OCI-LY1 (cell line): ENCODE measurements at regions not wholly inside any gene's neighbourhood (a gene's known extent, or its start where the extent isn't known, plus 50 kb on each side); places are given as distances from the start of the nearest gene placed in this dataset.

Source experiments
- EZH2 ChIP-seq: fragments of 200-600 bp; sonication (generic), shearing (Covaris generic); IDR thresholded peaks from 2 replicates; pipeline ENCODE4 v1.8.0; 2017; ENCODE audit warnings: borderline replicate concordance, mixed run types, mild to moderate bottlenecking, antibody characterized with exemption, low read length, moderate library complexity, mixed read lengths
- TF ChIP-seq, protein P1 (sequence below): fragments of 200-600 bp; sonication (generic), shearing (Covaris generic); IDR thresholded peaks from 2 replicates; pipeline ENCODE4 v1.5.1; 2017; ENCODE audit warnings: mild to moderate bottlenecking, antibody characterized with exemption, low read length, moderate library complexity, mixed read lengths

DNA sequence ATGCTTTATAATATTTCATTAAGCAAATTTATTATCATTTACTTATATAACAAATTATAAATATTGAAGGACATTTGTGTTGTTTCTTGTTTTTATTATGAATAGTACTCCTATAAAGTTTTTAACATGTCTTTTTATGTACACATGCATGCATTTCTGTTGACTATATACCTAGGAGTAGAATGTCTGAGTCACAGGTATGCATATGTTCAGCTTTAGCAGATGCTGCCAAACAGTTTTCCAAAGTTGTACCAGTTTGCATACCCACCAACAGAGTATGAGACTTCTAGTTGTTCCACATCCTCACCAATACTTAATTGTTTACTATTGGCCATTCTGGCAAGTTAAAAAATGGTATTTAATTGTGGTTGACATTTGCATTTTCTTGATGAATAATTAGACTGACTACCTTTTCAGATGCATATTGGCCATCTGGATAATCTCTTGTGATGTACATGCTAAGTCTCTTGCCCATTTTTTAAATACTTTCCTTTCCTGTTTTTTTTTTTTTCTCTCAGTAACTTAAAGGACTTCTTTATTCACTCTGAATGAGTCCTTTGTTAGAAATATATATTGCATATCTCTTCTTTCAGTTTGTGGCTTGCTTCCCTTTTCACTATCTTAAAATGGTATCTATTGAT is 132.2 kb upstream of the TRIM2 start:
- TF ChIP-seq, protein P1, sequence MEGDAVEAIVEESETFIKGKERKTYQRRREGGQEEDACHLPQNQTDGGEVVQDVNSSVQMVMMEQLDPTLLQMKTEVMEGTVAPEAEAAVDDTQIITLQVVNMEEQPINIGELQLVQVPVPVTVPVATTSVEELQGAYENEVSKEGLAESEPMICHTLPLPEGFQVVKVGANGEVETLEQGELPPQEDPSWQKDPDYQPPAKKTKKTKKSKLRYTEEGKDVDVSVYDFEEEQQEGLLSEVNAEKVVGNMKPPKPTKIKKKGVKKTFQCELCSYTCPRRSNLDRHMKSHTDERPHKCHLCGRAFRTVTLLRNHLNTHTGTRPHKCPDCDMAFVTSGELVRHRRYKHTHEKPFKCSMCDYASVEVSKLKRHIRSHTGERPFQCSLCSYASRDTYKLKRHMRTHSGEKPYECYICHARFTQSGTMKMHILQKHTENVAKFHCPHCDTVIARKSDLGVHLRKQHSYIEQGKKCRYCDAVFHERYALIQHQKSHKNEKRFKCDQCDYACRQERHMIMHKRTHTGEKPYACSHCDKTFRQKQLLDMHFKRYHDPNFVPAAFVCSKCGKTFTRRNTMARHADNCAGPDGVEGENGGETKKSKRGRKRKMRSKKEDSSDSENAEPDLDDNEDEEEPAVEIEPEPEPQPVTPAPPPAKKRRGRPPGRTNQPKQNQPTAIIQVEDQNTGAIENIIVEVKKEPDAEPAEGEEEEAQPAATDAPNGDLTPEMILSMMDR, result no peak
- no peak for TF ChIP-seq EZH2
